GM12891 (cell line): ENCODE measurements at regions not wholly inside any gene's neighbourhood (a gene's known extent, or its start where the extent isn't known, plus 50 kb on each side); places are given as distances from the start of the nearest gene placed in this dataset.

Experiments
- DNase-seq: peaks from one replicate; pipeline ENCODE4 v3.0.0; 2011; ENCODE audit warnings: low spot score; ENCODE audit not compliant: insufficient read length
- FAIRE-seq: peaks from 2 replicates; lab custom pipeline; 2011; peaks lifted over from hg19 to GRCh38; lab: Jason Lieb, UNC
- PAX5 ChIP-seq: IDR thresholded peaks from 2 replicates; pipeline ENCODE4 v1.6.1; 2011; ENCODE audit warnings: low read length, moderate library complexity, mild to moderate bottlenecking; ENCODE audit not compliant: insufficient read depth, severe bottlenecking
- POLR2A ChIP-seq: IDR thresholded peaks from 2 replicates; pipeline ENCODE4 v1.6.1; 2011; ENCODE audit warnings: low read depth, low read length, control low read depth
- POLR2AphosphoS5 ChIP-seq: IDR thresholded peaks from 2 replicates; pipeline ENCODE4 v1.6.1; 2011; ENCODE audit warnings: low read depth, low read length, control low read depth
- POU2F2 ChIP-seq: IDR thresholded peaks from 2 replicates; pipeline ENCODE4 v1.6.1; 2011; ENCODE audit warnings: low read depth, mild to moderate bottlenecking, control low read depth, low read length, moderate library complexity
- SPI1 ChIP-seq: IDR thresholded peaks from 2 replicates; pipeline ENCODE4 v1.6.1; 2011; ENCODE audit warnings: low read depth, low read length, control low read depth
- TAF1 ChIP-seq: IDR thresholded peaks from 2 replicates; pipeline ENCODE4 v1.6.1; 2011; ENCODE audit warnings: low read depth, low read length, control low read depth

GRCh38 chr17:69605571-69605970 is 191.1 kb downstream of the MAP2K6 start:
- DNase-seq (no peak), FAIRE-seq (no peak)
- TF ChIP-seq POLR2AphosphoS5 (no peak), PAX5 (no peak), POU2F2 (no peak), SPI1 (no peak), TAF1 (no peak), POLR2A (no peak)

- DNase-seq = no peak
- TF ChIP-seq PAX5 (no peak), POU2F2 (no peak), SPI1 (no peak), TAF1 (no peak), POLR2AphosphoS5 (no peak), POLR2A (no peak)
- FAIRE-seq = no peak
These were observed 191.8 kb downstream of the MAP2K6 start for GRCh38 chr17:69606142-69606800.

GRCh38 chr17:69607162-69607834 is 192.8 kb downstream of the MAP2K6 start:
- DNase-seq = peak; percentile 12
- TF ChIP-seq SPI1 (no peak), POLR2A (no peak), PAX5 (no peak)
- FAIRE-seq = peak; percentile 84

GRCh38 chr17:69608141-69608540 is 193.6 kb downstream of the MAP2K6 start:
- no peak for FAIRE-seq
- TF ChIP-seq PAX5 (no peak), POU2F2 (no peak), TAF1 (no peak), SPI1 (no peak), POLR2AphosphoS5 (no peak), POLR2A (no peak)
- no peak for DNase-seq

- no peak for TF ChIP-seq POU2F2
- TF ChIP-seq PAX5 = no peak
- FAIRE-seq = no peak
- DNase-seq = no peak
These were observed 194.4 kb downstream of the MAP2K6 start for GRCh38 chr17:69608808-69609472.

GRCh38 chr17:69609473-69610305 is 195.2 kb downstream of the MAP2K6 start:
- DNase-seq (no peak), FAIRE-seq (no peak)
- no peak for TF ChIP-seq TAF1
- no peak for TF ChIP-seq POU2F2
- no peak for TF ChIP-seq POLR2A
- TF ChIP-seq PAX5 = no peak
- TF ChIP-seq SPI1 = no peak
- no peak for TF ChIP-seq POLR2AphosphoS5

- TF ChIP-seq POU2F2 (no peak), TAF1 (no peak), POLR2AphosphoS5 (no peak), SPI1 (no peak)
- no peak for FAIRE-seq
These were observed 205.9 kb downstream of the MAP2K6 start for GRCh38 chr17:69620363-69620762.

GRCh38 chr17:69625474-69625873 is 211.0 kb downstream of the MAP2K6 start:
- TF ChIP-seq TAF1 = no peak
- TF ChIP-seq SPI1 = no peak
- TF ChIP-seq PAX5 = no peak
- TF ChIP-seq POLR2AphosphoS5 = no peak
- TF ChIP-seq POU2F2 = no peak
- no peak for TF ChIP-seq POLR2A
- FAIRE-seq (no peak), DNase-seq (no peak)

More at GRCh38 chr17:69620363-69620762, 205.9 kb downstream of the MAP2K6 start:
- DNase-seq = no peak
